Smooth muscle cell (in vitro differentiated cells): ENCODE measurements at regions not wholly inside any gene's neighbourhood (a gene's known extent, or its start where the extent isn't known, plus 50 kb on each side); places are given as distances from the start of the nearest gene placed in this dataset.

ENCODE experiments used
- DNase-seq: peaks from one replicate; lab custom pipeline; 2025; ENCODE audit not compliant: unreplicated experiment; lab: John Stamatoyannopoulos, UW
- H2AFZ ChIP-seq: fragments of 200-600 bp; sonication (generic); 2 replicates; pipeline ENCODE4 v1.6.0; 2016; ENCODE audit warnings: antibody characterized with exemption, low read depth, mild to moderate bottlenecking
- H3F3A ChIP-seq: fragments of 200-600 bp; sonication (generic); 2 replicates; pipeline ENCODE4 v1.6.0; 2017; ENCODE audit warnings: antibody characterized with exemption, low read depth
- H3K27ac ChIP-seq: fragments of 200-600 bp; sonication (generic); 2 replicates; pipeline ENCODE4 v1.5.1; 2016; ENCODE audit warnings: low read depth, mild to moderate bottlenecking
- H3K27me3 ChIP-seq: fragments of 200-600 bp; sonication (generic); 2 replicates; pipeline ENCODE4 v1.6.1; 2016; ENCODE audit warnings: low read depth, mild to moderate bottlenecking
- H3K36me3 ChIP-seq: fragments of 200-600 bp; sonication (generic); 2 replicates; pipeline ENCODE4 v1.5.1; 2016; ENCODE audit warnings: low read depth
- H3K4me1 ChIP-seq: fragments of 200-600 bp; sonication (generic); 2 replicates; pipeline ENCODE4 v1.5.1; 2016; ENCODE audit warnings: low read depth
- H3K4me2 ChIP-seq: fragments of 200-600 bp; sonication (generic); 2 replicates; pipeline ENCODE4 v1.6.0; 2016; ENCODE audit warnings: mild to moderate bottlenecking
- H3K4me3 ChIP-seq: fragments of 200-600 bp; sonication (generic); 2 replicates; pipeline ENCODE4 v1.5.1; 2016; ENCODE audit warnings: mild to moderate bottlenecking
- H3K79me2 ChIP-seq: fragments of 200-600 bp; sonication (generic); 2 replicates; pipeline ENCODE4 v1.6.0; 2016; ENCODE audit warnings: low read depth, mild to moderate bottlenecking
- H3K9ac ChIP-seq: fragments of 200-600 bp; sonication (generic); 2 replicates; pipeline ENCODE4 v1.6.0; 2016; ENCODE audit warnings: low read depth
- H3K9me3 ChIP-seq: fragments of 200-600 bp; sonication (generic); replicated peaks from 2 replicates; pipeline ENCODE4 v1.5.1; 2016; ENCODE audit warnings: low read depth
- H4K20me1 ChIP-seq: fragments of 200-600 bp; sonication (generic); 2 replicates; pipeline ENCODE4 v1.6.0; 2016; ENCODE audit warnings: low read depth
- WGBS: methylation state at CpG from one replicate; pipeline ENCODE4 v1.1.7; 2016; ENCODE audit warnings: low lambda C conversion rate; 5-methylcytosine and 5-hydroxymethylcytosine counted together
- TF ChIP-seq, protein P1 (sequence below): fragments of 200-600 bp; sonication (generic); IDR thresholded peaks from 2 replicates; pipeline ENCODE4 v1.5.1; 2017; ENCODE audit warnings: borderline replicate concordance, mild to moderate bottlenecking, antibody characterized with exemption; ENCODE audit not compliant: insufficient read depth, poor library complexity, severe bottlenecking

DNA sequence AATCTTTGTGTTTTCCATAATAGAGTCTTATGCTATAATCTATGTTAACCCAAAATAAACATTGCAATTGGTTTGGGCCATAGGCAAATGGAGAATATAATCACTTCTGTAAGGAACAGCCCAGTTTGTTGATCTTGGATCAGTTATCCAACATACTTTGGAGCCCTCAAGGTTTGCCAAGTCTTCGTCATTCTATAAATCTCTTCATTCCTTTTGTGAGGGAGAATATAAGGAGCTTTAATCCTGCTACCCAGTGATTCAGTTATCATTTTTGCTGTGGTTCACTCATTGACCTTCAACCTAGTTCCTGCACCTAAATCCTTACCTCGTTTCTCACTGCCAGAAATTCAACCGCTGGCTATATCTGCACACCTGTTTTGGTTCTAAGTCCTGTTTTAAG lies 500.3 kb upstream of the PTCHD4 start:
- Histone ChIP-seq H2AFZ (no peak overlapping the region), H3K79me2 (no peaks in the 10 kb centered on the region), H3K4me1 (no peaks in the 10 kb centered on the region), H3F3A (no peaks in the 10 kb centered on the region), H3K4me3 (no peak overlapping the region), H3K36me3 (no peaks in the 10 kb centered on the region), H4K20me1 (no peaks in the 10 kb centered on the region), H3K9ac (no peak overlapping the region), H3K27me3 (no peaks in the 10 kb centered on the region), H3K27ac (no peak overlapping the region), H3K4me2 (no peak overlapping the region), H3K9me3 (no peaks in the 10 kb centered on the region)
- TF ChIP-seq, protein P1, sequence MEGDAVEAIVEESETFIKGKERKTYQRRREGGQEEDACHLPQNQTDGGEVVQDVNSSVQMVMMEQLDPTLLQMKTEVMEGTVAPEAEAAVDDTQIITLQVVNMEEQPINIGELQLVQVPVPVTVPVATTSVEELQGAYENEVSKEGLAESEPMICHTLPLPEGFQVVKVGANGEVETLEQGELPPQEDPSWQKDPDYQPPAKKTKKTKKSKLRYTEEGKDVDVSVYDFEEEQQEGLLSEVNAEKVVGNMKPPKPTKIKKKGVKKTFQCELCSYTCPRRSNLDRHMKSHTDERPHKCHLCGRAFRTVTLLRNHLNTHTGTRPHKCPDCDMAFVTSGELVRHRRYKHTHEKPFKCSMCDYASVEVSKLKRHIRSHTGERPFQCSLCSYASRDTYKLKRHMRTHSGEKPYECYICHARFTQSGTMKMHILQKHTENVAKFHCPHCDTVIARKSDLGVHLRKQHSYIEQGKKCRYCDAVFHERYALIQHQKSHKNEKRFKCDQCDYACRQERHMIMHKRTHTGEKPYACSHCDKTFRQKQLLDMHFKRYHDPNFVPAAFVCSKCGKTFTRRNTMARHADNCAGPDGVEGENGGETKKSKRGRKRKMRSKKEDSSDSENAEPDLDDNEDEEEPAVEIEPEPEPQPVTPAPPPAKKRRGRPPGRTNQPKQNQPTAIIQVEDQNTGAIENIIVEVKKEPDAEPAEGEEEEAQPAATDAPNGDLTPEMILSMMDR: no peak
- DNase-seq: no peak
- 85% methylated on average over 3 of the region's 3 CpGs for WGBS

DNA sequence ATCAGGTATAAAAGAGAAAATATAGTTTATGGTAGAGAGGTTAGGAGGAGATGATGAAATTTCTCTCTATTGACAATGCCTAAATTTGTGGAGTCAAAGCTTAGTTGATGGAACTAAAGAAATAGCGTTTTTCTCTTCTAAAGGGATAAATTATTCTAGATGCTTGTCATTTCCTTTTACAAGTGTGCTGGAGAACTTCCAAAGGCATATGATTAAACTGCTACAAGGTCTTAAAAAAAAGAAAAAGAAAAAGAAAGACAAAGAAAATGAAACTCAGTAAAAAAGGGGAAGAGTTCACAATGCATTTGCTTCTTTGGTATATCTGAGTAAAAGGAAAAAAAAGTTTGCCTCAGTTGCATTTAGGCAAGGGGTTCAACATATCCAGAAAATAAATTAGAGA lies 499.8 kb upstream of the PTCHD4 start:
- no peak for DNase-seq
- no peaks in the 10 kb centered on the region for H3K79me2 ChIP-seq
- 78% methylated on average over 1 of the region's 1 CpG for WGBS

DNA sequence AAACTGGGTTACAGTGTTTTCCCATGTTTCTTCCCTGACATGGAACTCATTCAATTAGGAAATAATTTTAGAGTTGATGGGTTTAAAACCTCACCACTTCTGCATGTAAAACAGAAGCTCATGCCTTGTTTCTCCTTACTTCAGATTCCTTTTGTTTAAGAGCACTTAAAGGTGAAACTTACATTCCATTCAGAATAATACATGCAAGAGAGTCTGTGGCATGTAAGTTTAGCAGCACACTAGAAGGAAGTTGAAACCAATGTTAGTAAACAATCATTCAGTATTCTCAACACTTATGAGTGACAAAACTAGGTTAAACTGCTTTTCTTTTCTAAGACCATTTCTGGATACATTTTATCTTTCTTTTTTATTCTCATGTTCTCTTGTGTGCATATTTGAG lies 495.6 kb upstream of the PTCHD4 start:
- TF ChIP-seq, protein P1: no peak
- no peaks in the 10 kb centered on the region for H3K36me3 ChIP-seq
- no peaks in the 10 kb centered on the region for H3F3A ChIP-seq

More for the DNA sequence above, 499.8 kb upstream of the PTCHD4 start:
- Histone ChIP-seq H3K4me3 (no peak overlapping the region), H3F3A (no peaks in the 10 kb centered on the region), H3K9ac (no peak overlapping the region), H3K4me1 (no peaks in the 10 kb centered on the region), H4K20me1 (no peaks in the 10 kb centered on the region), H3K27me3 (no peaks in the 10 kb centered on the region), H3K27ac (no peak overlapping the region), H2AFZ (no peak overlapping the region), H3K4me2 (no peak overlapping the region), H3K9me3 (no peaks in the 10 kb centered on the region), H3K36me3 (no peaks in the 10 kb centered on the region)
- TF ChIP-seq, protein P1: no peak

DNA sequence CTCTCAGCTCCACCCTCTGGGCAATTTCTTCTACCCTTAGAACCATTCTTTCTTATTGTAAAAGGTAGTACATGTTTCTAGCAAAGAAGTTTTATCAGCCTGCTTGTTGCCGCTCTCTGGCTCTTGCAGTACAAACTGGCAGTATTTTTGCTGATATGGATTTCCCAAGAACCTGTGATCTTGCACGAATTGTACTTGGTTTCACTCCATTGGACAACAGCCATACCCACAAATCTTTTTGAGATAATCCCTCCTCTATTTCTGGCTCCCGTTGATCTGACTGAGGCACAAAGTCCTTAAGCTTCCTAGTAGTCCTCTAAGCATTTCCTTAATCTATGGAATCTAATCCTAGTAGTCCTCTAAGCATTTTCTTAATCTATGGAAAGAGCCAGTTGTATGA lies 487.0 kb upstream of the PTCHD4 start:
- no peaks in the 10 kb centered on the region for H3K36me3 ChIP-seq
- H3K79me2 ChIP-seq: no peaks in the 10 kb centered on the region
- TF ChIP-seq, protein P1: no peak
- H4K20me1 ChIP-seq: no peaks in the 10 kb centered on the region
- no peak for DNase-seq
- WGBS: 24% methylated on average over 3 of the region's 3 CpGs
- H3F3A ChIP-seq: no peaks in the 10 kb centered on the region
- no peaks in the 10 kb centered on the region for H3K27me3 ChIP-seq
- H3K4me2 ChIP-seq: no peak overlapping the region
- no peaks in the 10 kb centered on the region for H3K4me1 ChIP-seq
- H3K9me3 ChIP-seq: no peaks in the 10 kb centered on the region
- H3K4me3 ChIP-seq: no peak overlapping the region
- no peak overlapping the region for H3K9ac ChIP-seq
- H2AFZ ChIP-seq: no peak overlapping the region
- no peak overlapping the region for H3K27ac ChIP-seq

More for the DNA sequence above, 495.6 kb upstream of the PTCHD4 start:
- Histone ChIP-seq H3K27me3 (no peaks in the 10 kb centered on the region), H3K9ac (no peak overlapping the region), H3K9me3 (no peaks in the 10 kb centered on the region), H3K79me2 (no peaks in the 10 kb centered on the region), H4K20me1 (no peaks in the 10 kb centered on the region), H3K27ac (no peak overlapping the region), H3K4me1 (no peaks in the 10 kb centered on the region), H2AFZ (no peak overlapping the region), H3K4me3 (no peak overlapping the region), H3K4me2 (no peak overlapping the region)
- no peak for DNase-seq
